BJ (cell line): ENCODE measurements at regions not wholly inside any gene's neighbourhood (a gene's known extent, or its start where the extent isn't known, plus 50 kb on each side); places are given as distances from the start of the nearest gene placed in this dataset.

Experiments
- CTCF ChIA-PET: fragments of 350-600 bp; formaldehyde crosslinking; extraction: SDS; loops from one replicate; lab custom pipeline; 2021; ENCODE audit warnings: antibody characterized with exemption, inconsistent platforms; lab: Yijun Ruan, JAX
- POLR2A ChIA-PET: fragments of 300-600 bp; sonication (Branson Sonifier 250); formaldehyde crosslinking; extraction: SDS; loops from one replicate; lab custom pipeline; 2021; ENCODE audit warnings: antibody characterized with exemption; lab: Charles Lee
- DNase-seq: peaks from one replicate; pipeline ENCODE4 v3.0.0-alpha.2; 2011; ENCODE audit warnings: low read depth
- H3K27me3 ChIP-seq: 2 replicates; pipeline ENCODE4 v1.6.0; 2011; ENCODE audit warnings: low read length; ENCODE audit not compliant: control insufficient read depth, insufficient read depth
- H3K36me3 ChIP-seq: 2 replicates; pipeline ENCODE4 v1.5.1; 2011; ENCODE audit warnings: low read length; ENCODE audit not compliant: control insufficient read depth, insufficient read depth
- H3K4me3 ChIP-seq: 2 replicates; pipeline ENCODE4 v1.5.1; 2011; ENCODE audit warnings: low read depth, mild to moderate bottlenecking, control low read depth, low read length
- TF ChIP-seq, protein P1 (sequence below): IDR thresholded peaks from 2 replicates; pipeline ENCODE4 v1.5.1; 2011; ENCODE audit warnings: low read depth, mild to moderate bottlenecking, control low read depth, inconsistent platforms, low read length, moderate library complexity; ENCODE audit not compliant: insufficient read depth

DNA sequence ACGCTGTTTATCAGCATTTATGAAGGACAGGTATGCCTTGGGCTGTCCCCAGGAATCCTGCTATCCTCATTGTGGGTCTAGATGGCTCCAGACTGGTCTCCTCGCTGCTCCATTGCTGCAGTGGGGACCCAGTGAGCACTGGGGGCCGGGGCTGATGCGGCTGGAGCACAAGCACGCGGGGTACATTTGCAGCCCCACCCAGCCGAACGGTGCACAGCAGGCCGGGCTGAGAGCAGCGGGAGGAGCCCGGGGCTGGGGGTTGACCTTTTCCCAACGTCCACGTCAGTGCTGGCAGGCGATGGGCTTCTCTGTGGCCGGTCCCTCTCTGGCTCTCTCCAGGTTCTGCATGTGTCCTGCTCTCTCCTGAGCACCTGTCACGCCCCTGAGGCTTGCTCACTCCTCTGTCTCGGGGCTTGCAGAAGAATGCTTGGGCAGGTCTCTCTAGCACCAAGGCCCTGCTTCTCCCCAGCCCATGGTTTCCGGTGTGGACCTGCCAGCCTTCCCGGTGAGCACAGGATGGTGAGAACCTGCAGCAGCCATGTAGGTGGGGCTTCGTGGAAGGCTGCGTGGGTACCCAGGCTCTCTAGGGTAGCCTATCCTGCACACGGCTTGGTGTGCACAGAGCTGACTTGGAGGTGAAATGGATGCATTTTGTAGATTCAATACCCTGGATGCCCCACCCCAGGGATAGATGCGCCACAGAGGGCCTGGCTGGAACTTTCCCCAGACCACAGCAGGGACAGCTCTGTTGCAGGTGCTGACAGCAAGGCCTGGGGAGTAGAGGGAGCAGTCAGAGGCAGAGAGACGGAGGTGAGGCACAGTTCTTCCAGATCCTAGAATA, 89.1 kb upstream of the ADRA2C start:
- POLR2A ChIA-PET = no interaction called here
- H3K27me3 ChIP-seq = peaks cover 7% of the 10 kb centered on the region
- TF ChIP-seq, protein P1, sequence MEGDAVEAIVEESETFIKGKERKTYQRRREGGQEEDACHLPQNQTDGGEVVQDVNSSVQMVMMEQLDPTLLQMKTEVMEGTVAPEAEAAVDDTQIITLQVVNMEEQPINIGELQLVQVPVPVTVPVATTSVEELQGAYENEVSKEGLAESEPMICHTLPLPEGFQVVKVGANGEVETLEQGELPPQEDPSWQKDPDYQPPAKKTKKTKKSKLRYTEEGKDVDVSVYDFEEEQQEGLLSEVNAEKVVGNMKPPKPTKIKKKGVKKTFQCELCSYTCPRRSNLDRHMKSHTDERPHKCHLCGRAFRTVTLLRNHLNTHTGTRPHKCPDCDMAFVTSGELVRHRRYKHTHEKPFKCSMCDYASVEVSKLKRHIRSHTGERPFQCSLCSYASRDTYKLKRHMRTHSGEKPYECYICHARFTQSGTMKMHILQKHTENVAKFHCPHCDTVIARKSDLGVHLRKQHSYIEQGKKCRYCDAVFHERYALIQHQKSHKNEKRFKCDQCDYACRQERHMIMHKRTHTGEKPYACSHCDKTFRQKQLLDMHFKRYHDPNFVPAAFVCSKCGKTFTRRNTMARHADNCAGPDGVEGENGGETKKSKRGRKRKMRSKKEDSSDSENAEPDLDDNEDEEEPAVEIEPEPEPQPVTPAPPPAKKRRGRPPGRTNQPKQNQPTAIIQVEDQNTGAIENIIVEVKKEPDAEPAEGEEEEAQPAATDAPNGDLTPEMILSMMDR = no peak

DNA sequence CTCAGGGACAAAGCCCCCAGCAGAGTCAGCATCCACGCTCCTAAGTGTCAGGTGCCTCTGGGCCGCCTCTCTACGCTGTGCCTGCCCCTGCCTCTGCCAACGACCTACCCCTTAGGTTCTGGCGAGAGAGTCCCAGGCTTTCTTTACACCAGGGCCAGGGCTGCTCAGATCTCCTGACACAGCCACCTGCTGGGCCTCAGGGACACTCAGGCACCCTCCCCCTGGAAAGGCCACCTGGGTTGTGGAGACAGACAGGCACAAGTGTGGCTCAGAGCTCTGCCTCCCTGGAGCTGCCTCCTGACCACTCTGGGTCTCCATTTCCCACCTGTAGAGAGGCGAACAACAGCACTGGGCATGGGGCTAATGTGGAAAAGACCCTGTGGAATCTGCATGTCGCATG, 90.0 kb upstream of the ADRA2C start:
- ChIA-PET POLR2A (no interaction called here), CTCF (no interaction called here)
- no peak overlapping the region for H3K4me3 ChIP-seq
- TF ChIP-seq, protein P1 = no peak
- no peak for DNase-seq
- H3K27me3 ChIP-seq = peaks cover 7% of the 10 kb centered on the region
- no peaks in the 10 kb centered on the region for H3K36me3 ChIP-seq

More for the DNA sequence above, 89.1 kb upstream of the ADRA2C start:
- CTCF ChIA-PET = interaction anchor here (0.7 kb wide), 1 partner anchor 393 kb away, joined by 3 read pairs; no protein-coding TSS in a partner anchor
- Histone ChIP-seq H3K36me3 (no peaks in the 10 kb centered on the region), H3K4me3 (no peak overlapping the region)
- DNase-seq = no peak

DNA sequence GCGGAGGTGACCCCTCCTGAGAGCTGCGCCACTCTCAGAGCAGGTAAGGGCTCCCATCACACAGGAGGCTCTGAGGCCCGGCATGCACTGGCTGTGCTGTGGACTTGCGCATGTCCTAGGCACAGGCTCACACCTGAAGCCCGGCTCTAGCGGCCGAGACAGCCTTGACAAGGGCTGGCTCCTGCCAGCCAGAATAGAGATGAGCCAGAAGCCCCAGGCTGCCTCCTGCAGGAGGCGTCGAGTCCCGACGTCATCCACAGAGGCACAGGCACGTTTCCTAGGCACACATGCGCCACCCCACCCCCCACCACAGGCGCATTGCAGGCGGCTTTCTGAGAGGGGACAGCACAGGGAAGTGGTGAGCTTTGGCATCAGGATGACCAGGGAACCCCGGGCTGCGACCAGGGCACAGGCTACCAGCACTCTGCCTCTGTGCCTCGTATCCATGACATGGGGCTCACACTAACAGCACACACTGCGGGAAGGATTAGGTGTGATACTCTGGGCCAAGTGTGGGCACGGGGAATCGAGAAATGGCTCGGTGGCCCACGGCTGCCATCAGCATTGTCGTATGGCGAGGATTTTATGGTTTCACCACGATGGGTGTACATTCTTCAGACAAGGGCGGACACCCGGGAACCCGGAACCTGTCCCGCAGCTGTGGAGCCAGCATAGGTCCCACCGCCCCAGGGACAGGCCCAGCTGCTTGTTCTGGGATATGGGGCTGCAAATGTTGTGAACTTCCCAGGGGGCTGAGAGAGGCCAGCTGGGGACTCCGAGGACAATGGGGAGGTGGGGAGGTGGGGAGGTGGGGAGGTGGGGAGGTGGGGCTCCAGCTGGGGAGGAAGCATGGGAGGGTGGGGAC, 90.7 kb upstream of the ADRA2C start:
- Histone ChIP-seq H3K4me3 (no peak overlapping the region), H3K36me3 (no peaks in the 10 kb centered on the region), H3K27me3 (peaks cover 7% of the 10 kb centered on the region)
- ChIA-PET POLR2A (no interaction called here), CTCF (no interaction called here)
- no peak for DNase-seq
- TF ChIP-seq, protein P1 = no peak

DNA sequence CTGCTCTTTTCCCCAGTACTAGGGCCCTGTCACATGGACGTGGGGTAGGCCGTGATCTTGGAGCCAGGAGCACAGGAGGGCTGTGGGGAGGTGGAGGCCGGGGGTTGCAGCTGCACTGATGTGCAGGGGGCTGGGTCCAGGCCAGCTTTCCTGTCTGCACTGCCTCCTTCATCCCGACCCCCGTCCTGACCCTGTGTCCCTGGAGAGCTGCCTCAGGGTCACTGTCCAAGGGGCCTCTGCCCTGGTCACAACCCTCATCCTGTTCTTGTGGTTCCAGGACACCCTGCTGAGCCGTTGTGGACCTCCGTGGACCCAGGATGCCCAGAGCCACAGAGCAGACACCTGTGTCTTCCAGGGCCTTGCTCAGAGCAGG, 91.7 kb upstream of the ADRA2C start:
- peaks cover 7% of the 10 kb centered on the region for H3K27me3 ChIP-seq
- TF ChIP-seq, protein P1 = no peak
- H3K36me3 ChIP-seq = no peaks in the 10 kb centered on the region
- ChIA-PET POLR2A (no interaction called here), CTCF (no interaction called here)
- no peak for DNase-seq
- no peak overlapping the region for H3K4me3 ChIP-seq
